ENCODE measurements at regions not wholly inside any gene's neighbourhood (a gene's known extent, or its start where the extent isn't known, plus 50 kb on each side); places are given as distances from the start of the nearest gene placed in this dataset.
A peak's percentile ranks its signal among the peaks of the same experiment; 100 is the strongest.

- Histone ChIP-seq H3K27ac (ENCODE audit: control insufficient read depth, insufficient read depth, low read length) (no peak overlapping the region), H3K9ac (ENCODE audit: control insufficient read depth, extremely low read depth, insufficient read depth, low read length) (no peak overlapping the region), H3K4me2 (ENCODE audit: control insufficient read depth, extremely low read depth, insufficient read depth, low read depth, low read length) (peak overlapping the region; percentile 59), H3K36me3 (ENCODE audit: control insufficient read depth in 2 of 2, extremely low read depth in 1 of 2, insufficient read depth in 2 of 2, low read length in 2 of 2) (no peaks in the 10 kb centered on the region), H3K4me1 (ENCODE audit: control insufficient read depth, extremely low read depth, insufficient read depth, low read length) (peaks cover 10% of the 10 kb centered on the region), H3K79me2 (ENCODE audit: control insufficient read depth, insufficient read depth, low read length) (no peaks in the 10 kb centered on the region), H2AFZ (ENCODE audit: control insufficient read depth, low read length) (no peak overlapping the region), H3K9me3 (ENCODE audit: control insufficient read depth, low read depth, low read length) (no peaks in the 10 kb centered on the region), H3K27me3 (ENCODE audit: control insufficient read depth, extremely low read depth, insufficient read depth, low read length) (no peaks in the 10 kb centered on the region), H4K20me1 (ENCODE audit: control insufficient read depth, extremely low read depth, insufficient read depth, low read length) (no peaks in the 10 kb centered on the region), H3K9me1 (ENCODE audit: control insufficient read depth, extremely low read depth, insufficient read depth, low read length) (no peaks in the 10 kb centered on the region), H3K4me3 (ENCODE audit: control insufficient read depth in 2 of 3, extremely low read depth in 1 of 3, insufficient read depth in 2 of 3, low read depth in 1 of 3, low read length in 3 of 3) (peak overlapping the region in 1 of 3 experiments; percentile 18)
- dilution Hi-C loops (cut with MboI; ENCODE audit: extremely low pct_ligation_motif_present, low sequenced_read_pairs): no loop called here
- TF ChIP-seq CTCF (optimal IDR thresholded peaks at IDR 0.05 in 1 of 3, IDR thresholded peaks at IDR 0.05 in 1 of 3, conservative IDR thresholded peaks at IDR 0.05 in 1 of 3; ENCODE audit: extremely low read depth in 1 of 3, insufficient read depth in 2 of 3, low read length in 3 of 3) (peak; percentile 63 to 81 (median 66)), EZH2 (IDR thresholded peaks at IDR 0.05; ENCODE audit: low read length) (no peak)
- FAIRE-seq (no peak), DNase-seq (ENCODE audit: low read depth, low spot score) (no peak)
These were observed 145.3 kb upstream of the PRSS1 start for GRCh38 chr7:142603870-142604448.

- no peak overlapping the region for H3K9ac ChIP-seq (ENCODE audit: control insufficient read depth, extremely low read depth, insufficient read depth, low read length)
- no peaks in the 10 kb centered on the region for H3K79me2 ChIP-seq (ENCODE audit: control insufficient read depth, insufficient read depth, low read length)
- H3K4me3 ChIP-seq (ENCODE audit: control insufficient read depth in 2 of 3, extremely low read depth in 1 of 3, insufficient read depth in 2 of 3, low read depth in 1 of 3, low read length in 3 of 3): no peak overlapping the region
- no peaks in the 10 kb centered on the region for H4K20me1 ChIP-seq (ENCODE audit: control insufficient read depth, extremely low read depth, insufficient read depth, low read length)
- H3K27ac ChIP-seq (ENCODE audit: control insufficient read depth, insufficient read depth, low read length): no peak overlapping the region
- FAIRE-seq (no peak), DNase-seq (ENCODE audit: low read depth, low spot score) (no peak)
- TF ChIP-seq EZH2 (IDR thresholded peaks at IDR 0.05; ENCODE audit: low read length): no peak
- TF ChIP-seq CTCF (optimal IDR thresholded peaks at IDR 0.05 in 1 of 3, IDR thresholded peaks at IDR 0.05 in 1 of 3, conservative IDR thresholded peaks at IDR 0.05 in 1 of 3; ENCODE audit: extremely low read depth in 1 of 3, insufficient read depth in 2 of 3, low read length in 3 of 3): no peak
- dilution Hi-C loops (cut with MboI; ENCODE audit: extremely low pct_ligation_motif_present, low sequenced_read_pairs): no loop called here
- no peaks in the 10 kb centered on the region for H3K36me3 ChIP-seq (ENCODE audit: control insufficient read depth in 2 of 2, extremely low read depth in 1 of 2, insufficient read depth in 2 of 2, low read length in 2 of 2)
- H3K27me3 ChIP-seq (ENCODE audit: control insufficient read depth, extremely low read depth, insufficient read depth, low read length): no peaks in the 10 kb centered on the region
- no peak overlapping the region for H2AFZ ChIP-seq (ENCODE audit: control insufficient read depth, low read length)
- no peaks in the 10 kb centered on the region for H3K9me3 ChIP-seq (ENCODE audit: control insufficient read depth, low read depth, low read length)
- H3K9me1 ChIP-seq (ENCODE audit: control insufficient read depth, extremely low read depth, insufficient read depth, low read length): no peaks in the 10 kb centered on the region
- no peak overlapping the region for H3K4me2 ChIP-seq (ENCODE audit: control insufficient read depth, extremely low read depth, insufficient read depth, low read depth, low read length)
- peaks cover 5% of the 10 kb centered on the region for H3K4me1 ChIP-seq (ENCODE audit: control insufficient read depth, extremely low read depth, insufficient read depth, low read length)
These were observed 146.5 kb upstream of the PRSS1 start for GRCh38 chr7:142602756-142603155.
